ENCODE measurements at regions not wholly inside any gene's neighbourhood (a gene's known extent, or its start where the extent isn't known, plus 50 kb on each side); places are given as distances from the start of the nearest gene placed in this dataset.
A peak's percentile ranks its signal among the peaks of the same experiment; 100 is the strongest.
"Not testable (repeated sequence)": the region's sequence is repeated elsewhere in the genome, so short reads cannot be mapped to it uniquely, and the experiment has no call there.

DNA sequence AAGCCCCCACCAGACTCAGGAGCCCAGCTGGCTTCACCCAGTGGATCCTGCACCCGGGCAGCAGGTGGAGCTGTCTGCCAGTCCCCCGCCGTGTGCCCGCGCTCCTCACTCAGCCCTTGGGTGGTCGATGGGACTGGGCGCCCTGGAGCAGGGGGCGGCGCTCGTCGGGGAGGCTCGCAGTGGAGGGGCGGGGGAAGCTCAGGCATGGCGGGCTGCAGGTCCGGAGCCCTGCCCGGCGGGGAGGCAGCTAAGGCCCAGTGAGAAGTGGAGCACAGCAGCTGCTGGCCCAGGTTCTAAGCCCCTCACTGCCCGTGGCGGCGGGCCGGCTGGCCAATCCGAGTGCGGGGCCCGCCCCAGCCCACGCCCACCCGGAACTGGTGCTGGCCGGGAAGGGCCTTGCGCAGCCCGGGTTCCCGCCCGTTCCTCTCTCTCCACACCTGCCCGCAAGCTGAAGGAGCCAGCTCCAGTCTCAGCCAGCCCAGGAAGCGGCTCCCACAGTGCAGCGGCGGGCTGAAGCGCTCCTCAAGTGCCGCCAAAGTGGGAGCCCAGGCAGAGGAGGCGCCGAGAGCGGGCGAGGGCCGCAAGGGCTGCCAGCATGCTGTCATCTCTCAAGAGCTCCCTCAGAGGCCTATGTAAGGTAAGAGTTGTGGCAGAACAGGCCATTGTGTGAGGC lies 1307.8 kb upstream of the TMEFF2 start:
- DNase-seq, result peak; percentile 93

DNA sequence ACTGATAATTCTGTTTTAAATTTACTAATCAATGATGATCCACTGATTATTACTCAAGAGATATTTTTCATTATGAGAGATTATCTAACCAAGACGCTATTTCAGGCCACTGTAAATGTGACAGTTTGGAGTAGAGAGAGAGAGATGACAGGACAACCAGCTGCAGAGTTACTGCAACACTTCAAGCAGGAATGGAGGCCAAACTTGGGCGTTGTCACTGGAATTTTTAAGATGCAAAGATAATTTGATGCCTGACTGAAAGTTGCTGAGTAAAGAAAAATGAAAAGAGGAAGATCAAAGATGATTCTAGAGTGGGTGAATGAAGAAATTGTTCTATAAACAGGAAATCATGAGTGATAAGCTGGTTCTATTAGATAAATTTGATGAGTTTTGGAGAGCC lies 1302.1 kb upstream of the TMEFF2 start:
- DNase-seq, result no peak

GRCh38 chr2:193482557-193482956 lies 1287.8 kb upstream of the TMEFF2 start:
- no peak for DNase-seq

GRCh38 chr2:193480187-193480586 lies 1285.5 kb upstream of the TMEFF2 start:
- DNase-seq, result no peak

DNA sequence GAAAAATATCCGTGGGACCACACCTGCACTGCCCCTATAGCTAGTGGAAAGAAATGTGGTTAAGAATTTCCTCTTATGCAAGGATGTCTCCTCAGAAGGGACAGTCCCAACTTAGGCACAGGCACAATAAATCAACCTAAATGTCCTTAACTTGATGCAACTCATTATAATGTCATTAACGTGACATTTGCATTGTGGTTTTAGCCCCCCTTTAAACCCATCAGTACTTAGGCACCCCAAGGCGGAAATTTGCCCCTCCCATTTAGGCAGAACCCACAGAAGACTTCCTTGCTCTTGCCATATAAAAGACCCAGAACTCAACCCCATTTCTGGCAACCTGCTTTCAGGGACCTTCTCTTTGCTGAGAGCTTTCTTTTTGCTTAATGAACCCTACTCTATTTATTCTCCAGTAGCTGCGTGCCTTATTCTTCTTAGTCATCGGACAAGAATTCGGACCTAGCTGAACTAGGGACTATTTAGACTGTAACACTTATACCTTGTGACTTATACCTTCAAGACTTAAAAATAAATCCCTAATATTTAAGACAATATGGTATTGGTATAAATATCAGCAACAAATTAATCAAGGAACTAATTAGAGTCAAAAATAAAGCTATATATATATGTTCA lies 1281.6 kb upstream of the TMEFF2 start:
- no peak for DNase-seq

DNA sequence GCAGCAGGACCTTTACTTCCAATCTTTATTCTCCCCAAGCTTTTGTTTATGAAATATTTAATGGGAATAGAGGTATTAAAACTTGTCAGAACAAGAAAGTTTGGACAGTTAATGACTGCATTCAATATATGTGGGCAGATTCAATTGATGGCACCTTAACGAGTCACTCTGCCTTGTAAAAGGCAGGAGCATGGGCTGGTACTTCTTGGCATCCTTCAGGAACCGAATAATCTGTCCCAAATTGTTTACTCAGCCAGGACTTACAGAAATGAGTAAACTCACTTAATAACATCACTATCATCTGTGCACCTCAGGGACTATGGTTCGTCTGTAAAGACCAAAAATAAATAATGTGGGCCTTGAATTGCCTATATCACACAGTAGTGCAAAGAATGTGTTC lies 1280.3 kb upstream of the TMEFF2 start:
- DNase-seq, result no peak

- DNase-seq, result no peak
These were observed 1274.5 kb upstream of the TMEFF2 start for GRCh38 chr2:193469251-193469650.

GRCh38 chr2:193467276-193467987 lies 1272.7 kb upstream of the TMEFF2 start:
- no peak for DNase-seq

DNA sequence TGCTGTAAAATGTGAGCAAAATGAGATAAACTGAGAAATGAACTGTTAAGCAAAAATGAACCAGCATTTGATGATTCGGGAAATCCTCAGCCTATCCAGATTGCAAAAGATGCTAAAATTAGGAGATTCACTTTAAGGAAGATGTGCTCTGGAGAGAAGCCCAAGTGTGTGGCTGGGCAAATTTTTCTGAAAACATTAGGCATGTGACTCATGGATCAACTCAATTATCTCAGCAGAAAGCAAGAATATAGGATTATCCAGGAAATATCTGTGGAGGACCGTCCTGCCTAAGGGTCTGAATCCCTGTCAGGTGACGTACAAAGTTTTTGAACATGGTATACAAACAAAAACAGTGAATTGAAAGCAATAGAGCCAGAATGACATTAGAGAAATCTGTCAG lies 1268.3 kb upstream of the TMEFF2 start:
- no peak for DNase-seq

GRCh38 chr2:193462411-193462810 lies 1267.7 kb upstream of the TMEFF2 start:
- DNase-seq, result no peak

DNA sequence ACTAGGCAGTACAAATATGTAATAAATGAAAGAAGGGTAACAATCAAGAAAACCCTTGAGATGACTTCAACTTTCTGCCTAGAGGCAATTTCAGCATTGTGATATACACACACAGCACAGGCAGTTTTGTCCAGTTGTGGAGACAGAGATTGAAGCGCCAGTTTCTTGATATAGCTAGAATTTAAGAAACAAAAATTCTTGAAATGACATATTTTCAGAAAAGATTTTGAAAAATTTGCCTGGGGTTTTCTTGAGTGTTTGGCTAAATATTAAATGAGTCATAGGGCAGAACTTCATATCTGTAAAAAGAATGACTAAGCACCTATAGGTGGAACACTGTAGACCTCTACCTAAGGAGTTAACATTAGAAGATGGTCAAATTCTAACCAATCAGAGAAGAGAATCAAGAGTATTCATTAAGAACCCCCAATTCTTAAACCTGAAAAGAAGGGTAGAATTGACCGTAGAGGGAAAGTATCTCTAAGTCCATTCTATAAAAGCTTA lies 1266.8 kb upstream of the TMEFF2 start:
- no peak for DNase-seq

- no peak for DNase-seq
These were observed 1252.2 kb upstream of the TMEFF2 start for GRCh38 chr2:193446967-193447366.

- DNase-seq, result no peak
These were observed 1247.6 kb upstream of the TMEFF2 start for GRCh38 chr2:193442293-193442692.

DNA sequence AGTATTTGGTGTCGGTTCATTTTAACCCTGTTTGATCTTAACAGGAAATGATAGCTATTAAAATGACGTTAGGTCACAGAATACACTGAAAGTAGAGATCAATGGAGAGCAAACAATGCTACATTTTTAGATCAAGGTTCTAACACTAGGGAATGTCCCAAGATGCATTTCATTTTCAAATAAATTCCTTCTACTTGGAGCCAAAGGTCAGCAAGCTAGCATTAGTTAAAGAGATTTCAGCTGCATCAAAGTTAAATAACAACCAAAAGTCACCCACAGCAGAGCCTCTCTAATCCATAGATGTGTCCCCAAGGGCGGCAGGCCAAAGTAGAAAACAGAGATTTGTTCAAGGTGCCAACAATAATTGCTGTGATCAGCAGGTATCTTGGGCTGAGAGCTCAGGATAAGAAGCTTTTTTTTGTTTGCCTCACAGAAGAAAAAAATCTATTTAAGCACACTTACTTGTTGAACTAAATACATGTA lies 1233.6 kb upstream of the TMEFF2 start:
- no peak for DNase-seq

- not testable (repeated sequence) for DNase-seq
These were observed 1217.6 kb upstream of the TMEFF2 start for GRCh38 chr2:193412368-193412767.

DNA sequence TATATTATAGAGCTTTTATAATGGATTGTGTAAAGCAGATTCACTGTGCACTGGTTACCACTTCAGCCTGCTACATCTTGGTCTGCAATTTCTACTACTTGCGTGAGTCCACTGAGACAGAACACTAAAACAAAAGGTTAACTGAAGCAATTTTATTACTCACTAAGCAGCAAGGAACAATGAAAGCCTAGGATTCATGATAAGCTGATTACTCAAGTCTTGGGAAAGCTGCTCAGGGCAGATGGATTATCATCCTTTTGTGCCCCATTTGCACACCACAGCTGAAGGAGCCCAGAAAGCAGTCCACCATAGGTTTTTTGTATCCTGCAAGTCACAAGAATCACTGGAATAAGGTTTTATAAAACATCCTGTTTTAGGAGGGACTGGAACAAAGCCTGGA lies 1215.2 kb upstream of the TMEFF2 start:
- no peak for DNase-seq

GRCh38 chr2:193382583-193382982 lies 1187.8 kb upstream of the TMEFF2 start:
- DNase-seq, result no peak

DNA sequence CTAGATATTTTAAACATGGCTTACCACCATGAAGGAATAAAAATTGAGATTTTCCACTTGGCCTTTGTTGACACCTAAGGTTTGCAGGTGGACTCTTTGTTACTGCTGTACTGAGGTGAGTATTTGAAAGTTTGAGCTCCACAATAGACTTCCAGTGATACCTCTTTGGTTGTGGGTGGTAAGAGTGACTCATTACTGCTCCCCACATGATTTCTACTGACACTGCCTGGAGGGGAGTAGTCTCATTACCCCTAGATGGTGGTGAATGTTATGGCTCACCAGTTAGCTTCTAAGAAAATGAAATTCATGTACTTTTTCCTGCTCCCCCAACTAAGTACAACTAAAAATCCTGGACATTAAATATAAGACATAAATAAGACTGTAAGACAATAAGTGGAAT lies 1183.1 kb upstream of the TMEFF2 start:
- DNase-seq, result no peak

- no peak for DNase-seq
These were observed 1178.4 kb upstream of the TMEFF2 start for GRCh38 chr2:193373120-193373519.

GRCh38 chr2:193371200-193371599 lies 1176.5 kb upstream of the TMEFF2 start:
- no peak for DNase-seq

GRCh38 chr2:193368615-193369014 lies 1173.9 kb upstream of the TMEFF2 start:
- no peak for DNase-seq

GRCh38 chr2:193357508-193357907 lies 1162.8 kb upstream of the TMEFF2 start:
- DNase-seq, result no peak

GRCh38 chr2:193352665-193353242 lies 1158.0 kb upstream of the TMEFF2 start:
- not testable (repeated sequence) for DNase-seq

DNA sequence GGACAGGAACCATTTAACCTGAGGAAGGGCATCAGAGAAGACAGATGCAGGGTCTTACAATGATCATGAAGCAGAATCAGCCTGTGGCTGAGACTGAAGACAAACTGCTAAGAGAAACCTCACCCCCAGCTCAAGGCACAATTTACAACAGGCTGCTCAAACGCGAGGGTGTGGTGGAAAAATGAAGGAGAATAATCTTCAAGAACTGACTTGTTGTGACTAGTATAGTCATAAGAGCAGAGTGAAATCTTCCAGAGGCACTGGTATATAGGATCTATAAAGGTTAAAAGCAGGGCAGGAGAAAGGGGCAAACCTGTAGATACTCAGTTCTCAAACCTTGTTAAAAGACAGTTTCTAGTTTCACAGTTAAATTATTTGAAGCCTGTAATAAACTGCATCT lies 1155.8 kb upstream of the TMEFF2 start:
- no peak for DNase-seq

All from NCI-H510A treated with DMSO at 0.1 percent for 48 hours (cell line).